Activated CD8-positive, alpha-beta memory T cell treated with anti-CD3 and anti-CD28 coated beads, Interleukin-2, amount 10 ng/mL, durations not matched to agents 7 days and 5 days (primary cell): ENCODE measurements at regions not wholly inside any gene's neighbourhood (a gene's known extent, or its start where the extent isn't known, plus 50 kb on each side); places are given as distances from the start of the nearest gene placed in this dataset.
A peak's percentile ranks its signal among the peaks of the same experiment; 100 is the strongest.
"Not testable (repeated sequence)": the region's sequence is repeated elsewhere in the genome, so short reads cannot be mapped to it uniquely, and the experiment has no call there.

Source experiments
- ATAC-seq: fragments of 150-1000 bp; cut with Tn5 transposase; one replicate; pipeline ENCODE4 v1.10.0; 2021; ENCODE audit warnings: moderate library complexity
- CTCF ChIA-PET: fragments of 350-600 bp; sonication (Branson Sonifier 250); formaldehyde crosslinking; loops from one replicate; lab custom pipeline; 2021; ENCODE audit warnings: antibody characterized with exemption; lab: Charles Lee
- DNase-seq: peaks from one replicate; pipeline ENCODE4 v3.0.0-alpha.2; 2020
- H3K27ac Mint-ChIP-seq: one replicate; pipeline ENCODE4 v1.8.0; 2021; ENCODE audit warnings: mild to moderate bottlenecking, mixed read lengths
- H3K27me3 Mint-ChIP-seq: one replicate; pipeline ENCODE4 v1.8.0; 2021; ENCODE audit warnings: mixed read lengths
- H3K36me3 Mint-ChIP-seq: one replicate; pipeline ENCODE4 v1.8.0; 2021; ENCODE audit warnings: mild to moderate bottlenecking, mixed read lengths
- H3K4me1 Mint-ChIP-seq: one replicate; pipeline ENCODE4 v1.8.0; 2021; ENCODE audit warnings: mixed read lengths
- H3K4me3 Mint-ChIP-seq: one replicate; pipeline ENCODE4 v1.8.0; 2021; ENCODE audit warnings: mild to moderate bottlenecking, moderate library complexity, mixed read lengths
- H3K9me3 Mint-ChIP-seq: one replicate; pipeline ENCODE4 v1.8.0; 2022; ENCODE audit warnings: low read depth, mixed read lengths

DNA sequence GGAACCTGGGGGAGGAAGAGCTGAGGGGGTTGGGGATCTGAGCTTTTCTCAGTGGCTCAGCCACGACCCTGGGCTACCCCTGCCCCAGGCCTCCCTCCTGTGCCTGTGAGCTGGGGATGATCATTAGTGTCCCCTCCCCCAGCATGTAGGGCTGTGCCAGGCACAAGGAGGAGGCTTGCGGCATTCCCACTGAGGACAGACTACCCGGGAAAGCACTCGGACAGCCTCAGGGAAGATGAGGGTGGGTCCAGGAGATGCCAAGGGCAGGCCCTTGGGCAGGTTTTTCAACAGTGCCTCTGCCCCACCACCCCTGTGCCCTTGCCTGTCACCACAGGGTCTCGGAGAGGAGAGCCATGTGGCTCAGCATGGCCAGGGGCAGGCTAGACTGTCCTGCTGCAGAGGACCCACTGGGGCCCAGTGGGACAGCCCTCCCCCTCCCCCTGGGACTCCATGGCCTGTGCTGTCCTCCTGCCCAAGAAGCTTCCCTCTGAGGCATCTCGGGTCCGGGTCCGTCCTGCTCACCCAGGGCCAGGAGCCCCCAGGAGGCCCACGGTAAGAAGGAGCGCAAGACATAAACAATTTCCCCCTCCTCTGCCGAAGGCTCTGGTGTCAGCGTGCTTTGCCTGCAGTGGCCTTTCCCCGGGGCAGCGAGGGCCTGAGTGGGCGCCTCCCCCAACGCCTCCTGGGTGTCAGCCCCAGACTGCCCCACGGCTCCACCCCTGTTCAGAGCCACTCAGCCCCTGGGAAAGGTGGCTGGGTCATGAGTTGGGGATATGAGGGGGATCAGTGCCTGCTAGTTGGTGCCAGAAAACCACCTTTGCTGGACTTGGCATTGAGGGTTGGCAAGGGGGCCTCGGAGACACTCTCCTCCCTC is 192.5 kb downstream of the GOLGA6L6 start:
- no peak overlapping the region for H3K27ac Mint-ChIP-seq
- no peaks in the 10 kb centered on the region for H3K27me3 Mint-ChIP-seq
- no peak overlapping the region for H3K4me3 Mint-ChIP-seq
- peaks cover 4% of the 10 kb centered on the region for H3K4me1 Mint-ChIP-seq
- H3K36me3 Mint-ChIP-seq: no peaks in the 10 kb centered on the region
- CTCF ChIA-PET: interaction anchor here (2.1 kb wide), 1 partner anchor 1872 kb away, joined by 7 read pairs; no protein-coding TSS in a partner anchor
- DNase-seq (no peak), ATAC-seq (no peak)
- H3K9me3 Mint-ChIP-seq: no peaks in the 10 kb centered on the region

DNA sequence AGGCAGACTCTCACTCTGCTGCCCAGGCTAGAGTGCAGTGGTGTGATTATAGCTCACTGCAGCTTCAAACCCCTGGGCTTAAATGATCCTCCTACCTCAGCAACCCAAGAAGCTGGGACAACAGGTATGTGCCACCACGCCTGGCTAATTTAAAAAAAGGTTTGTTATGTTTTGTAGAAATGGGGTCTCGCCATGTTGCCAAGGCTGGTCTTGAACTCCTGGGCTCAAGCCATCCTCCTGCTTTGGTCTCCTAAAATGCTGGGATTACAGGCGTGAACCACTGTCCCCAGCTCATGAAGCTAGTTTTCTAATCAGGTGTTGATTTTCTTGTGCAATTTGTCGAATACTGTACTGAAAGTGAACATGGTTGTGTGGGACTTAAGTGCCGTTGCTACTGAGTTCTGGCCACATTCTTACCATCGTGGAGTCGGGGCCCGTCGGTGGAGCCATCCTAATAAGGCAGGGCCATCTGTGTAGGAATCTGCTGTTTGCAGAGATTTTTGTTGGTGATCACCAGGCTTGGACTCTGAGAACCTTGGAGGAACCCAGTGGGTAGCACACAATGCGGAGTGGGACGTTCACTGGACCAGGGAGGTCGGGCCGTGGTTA is 193.2 kb downstream of the GOLGA6L6 start:
- peaks cover 4% of the 10 kb centered on the region for H3K4me1 Mint-ChIP-seq
- DNase-seq (no peak), ATAC-seq (no peak)
- H3K27ac Mint-ChIP-seq: no peak overlapping the region
- no peaks in the 10 kb centered on the region for H3K9me3 Mint-ChIP-seq
- H3K36me3 Mint-ChIP-seq: no peaks in the 10 kb centered on the region
- H3K27me3 Mint-ChIP-seq: no peaks in the 10 kb centered on the region
- H3K4me3 Mint-ChIP-seq: no peak overlapping the region
- CTCF ChIA-PET: interaction anchor here (0.7 to 2.1 kb wide), 3 partner anchors 9 to 1902 kb away, joined by 3 to 7 read pairs (median 3); no protein-coding TSS in a partner anchor

DNA sequence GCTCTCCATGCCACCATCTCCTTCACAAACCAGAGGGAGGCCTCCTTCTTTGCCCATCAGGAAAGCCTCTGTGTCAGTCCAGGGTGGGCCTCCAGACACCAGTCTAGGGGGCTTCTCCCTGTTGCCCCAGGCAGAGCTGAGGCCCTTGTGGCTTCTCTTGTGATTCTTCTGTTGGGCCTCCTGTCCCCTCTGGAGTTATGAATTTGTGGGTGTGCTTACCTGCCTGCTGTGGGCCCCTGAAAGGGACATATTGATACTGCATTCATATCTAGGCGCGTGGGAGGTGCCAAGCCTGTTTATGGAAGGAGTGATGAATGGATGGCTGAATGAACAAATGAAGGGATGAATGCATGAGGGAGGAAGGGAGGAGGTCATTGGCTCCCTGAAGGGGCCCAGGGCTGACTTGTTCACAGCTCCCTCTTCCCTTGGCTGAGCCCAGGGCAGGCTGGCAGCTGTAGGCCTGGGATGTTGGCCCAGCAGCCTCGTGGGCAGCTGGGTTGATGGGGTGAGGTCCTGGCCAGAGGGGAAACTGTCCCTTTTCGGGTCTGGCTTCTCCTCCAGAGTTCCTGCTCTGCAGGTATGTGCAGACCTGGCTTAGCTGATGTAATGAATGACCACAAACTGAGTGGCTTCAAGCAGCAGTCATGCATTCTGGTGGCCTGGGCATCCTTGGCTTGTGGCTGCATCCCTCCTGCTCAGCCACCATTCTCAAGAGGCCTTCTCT is 195.4 kb downstream of the GOLGA6L6 start:
- H3K9me3 Mint-ChIP-seq: no peaks in the 10 kb centered on the region
- DNase-seq: no peak
- H3K27me3 Mint-ChIP-seq: no peaks in the 10 kb centered on the region
- ATAC-seq: no peak
- CTCF ChIA-PET: interaction anchor here (1.1 kb wide), 1 partner anchor 10 kb away, joined by 3 read pairs; no protein-coding TSS in a partner anchor
- no peaks in the 10 kb centered on the region for H3K4me1 Mint-ChIP-seq
- H3K27ac Mint-ChIP-seq: no peak overlapping the region
- H3K36me3 Mint-ChIP-seq: no peaks in the 10 kb centered on the region
- no peak overlapping the region for H3K4me3 Mint-ChIP-seq

DNA sequence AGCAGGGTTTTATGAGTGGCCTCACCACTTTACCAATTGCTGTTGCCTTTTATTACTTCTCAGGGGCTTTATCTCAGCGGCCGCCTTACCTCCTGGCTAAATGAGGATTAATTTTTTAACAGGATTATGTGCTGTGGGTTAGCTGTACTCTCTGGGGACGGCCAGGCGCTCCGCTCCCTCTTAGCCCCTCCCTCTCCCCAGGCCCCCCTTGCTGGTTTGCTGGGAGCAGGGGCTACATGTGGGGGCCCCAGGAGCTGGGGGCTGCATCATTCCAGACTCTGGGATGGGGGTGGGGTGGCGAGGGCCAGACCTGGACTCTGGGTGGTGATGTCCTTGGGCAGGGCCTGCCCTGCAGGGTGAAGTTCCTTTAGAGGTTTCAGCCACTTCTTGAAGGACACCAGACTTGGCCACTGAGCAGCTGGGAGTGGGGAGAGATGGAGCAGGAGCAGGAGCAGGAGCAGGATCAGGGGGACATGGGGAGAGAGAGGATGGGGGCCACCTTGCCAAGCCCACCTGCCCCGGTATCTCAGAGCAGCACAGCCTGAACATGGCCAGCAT is 196.1 kb downstream of the GOLGA6L6 start:
- CTCF ChIA-PET: interaction anchor here (1.1 kb wide), 1 partner anchor 10 kb away, joined by 3 read pairs; no protein-coding TSS in a partner anchor
- H3K4me3 Mint-ChIP-seq: no peak overlapping the region
- H3K27me3 Mint-ChIP-seq: no peaks in the 10 kb centered on the region
- ATAC-seq: no peak
- no peak overlapping the region for H3K27ac Mint-ChIP-seq
- no peaks in the 10 kb centered on the region for H3K9me3 Mint-ChIP-seq
- no peaks in the 10 kb centered on the region for H3K36me3 Mint-ChIP-seq
- DNase-seq: no peak
- no peaks in the 10 kb centered on the region for H3K4me1 Mint-ChIP-seq

- ATAC-seq: no peak
- Mint-ChIP-seq H3K4me3 (no peak overlapping the region), H3K27me3 (no peaks in the 10 kb centered on the region), H3K4me1 (no peaks in the 10 kb centered on the region), H3K36me3 (no peaks in the 10 kb centered on the region), H3K27ac (no peak overlapping the region), H3K9me3 (no peaks in the 10 kb centered on the region)
- CTCF ChIA-PET: no interaction called here
- no peak for DNase-seq
Measured at GRCh38 chr15:20344601-20345400, 196.8 kb downstream of the GOLGA6L6 start.

- H3K9me3 Mint-ChIP-seq, ATAC-seq, H3K4me3 Mint-ChIP-seq, H3K4me1 Mint-ChIP-seq, CTCF ChIA-PET, H3K27me3 Mint-ChIP-seq, H3K36me3 Mint-ChIP-seq, H3K27ac Mint-ChIP-seq, DNase-seq: not testable (repeated sequence)
Measured at GRCh38 chr15:20343395-20344211, 198.0 kb downstream of the GOLGA6L6 start.

DNA sequence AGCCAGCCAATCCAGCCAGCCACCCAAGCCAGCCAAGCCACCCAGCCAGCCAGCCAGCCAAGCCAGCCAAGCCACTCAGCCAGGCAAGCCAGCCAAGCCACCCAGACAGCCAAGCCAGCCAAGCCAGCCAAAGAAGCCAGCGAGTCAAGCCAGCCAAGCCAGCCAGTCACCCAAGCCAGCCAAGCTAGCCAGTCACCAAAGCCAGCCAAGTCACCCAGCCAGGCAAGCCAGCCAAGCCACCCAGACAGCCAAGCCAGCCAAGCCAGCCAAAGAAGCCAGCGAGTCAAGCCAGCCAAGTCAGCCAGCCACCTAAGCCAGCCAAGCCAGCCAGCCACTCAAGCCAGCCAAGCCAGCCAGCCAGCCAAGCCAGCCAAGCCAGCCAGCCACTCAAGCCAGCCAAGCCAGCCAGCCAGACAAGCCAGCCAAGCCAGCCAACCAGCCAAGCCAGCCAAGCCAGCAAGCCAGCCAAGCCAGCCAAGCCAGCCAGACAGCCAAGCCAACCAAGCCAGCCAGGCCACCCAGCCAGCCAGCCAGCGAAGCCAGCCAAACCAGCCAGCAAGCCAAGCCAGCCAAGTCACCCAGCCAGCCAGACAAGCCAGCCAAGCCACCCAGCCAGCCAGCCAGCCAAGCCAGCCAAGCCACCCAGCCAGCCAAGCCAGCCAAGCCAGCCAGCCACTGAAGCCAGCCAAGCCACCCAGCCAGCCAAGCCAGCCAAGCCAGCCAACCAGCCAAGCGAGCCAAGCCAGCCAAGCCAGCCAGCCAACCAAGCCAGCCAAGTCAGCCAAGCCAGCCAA is 198.8 kb downstream of the GOLGA6L6 start:
- DNase-seq, H3K36me3 Mint-ChIP-seq, H3K4me3 Mint-ChIP-seq, H3K9me3 Mint-ChIP-seq, H3K27ac Mint-ChIP-seq, H3K27me3 Mint-ChIP-seq, ATAC-seq, H3K4me1 Mint-ChIP-seq, CTCF ChIA-PET: not testable (repeated sequence)

- H3K27me3 Mint-ChIP-seq: no peaks in the 10 kb centered on the region
Measured at GRCh38 chr15:20341901-20342600, 199.5 kb downstream of the GOLGA6L6 start.

DNA sequence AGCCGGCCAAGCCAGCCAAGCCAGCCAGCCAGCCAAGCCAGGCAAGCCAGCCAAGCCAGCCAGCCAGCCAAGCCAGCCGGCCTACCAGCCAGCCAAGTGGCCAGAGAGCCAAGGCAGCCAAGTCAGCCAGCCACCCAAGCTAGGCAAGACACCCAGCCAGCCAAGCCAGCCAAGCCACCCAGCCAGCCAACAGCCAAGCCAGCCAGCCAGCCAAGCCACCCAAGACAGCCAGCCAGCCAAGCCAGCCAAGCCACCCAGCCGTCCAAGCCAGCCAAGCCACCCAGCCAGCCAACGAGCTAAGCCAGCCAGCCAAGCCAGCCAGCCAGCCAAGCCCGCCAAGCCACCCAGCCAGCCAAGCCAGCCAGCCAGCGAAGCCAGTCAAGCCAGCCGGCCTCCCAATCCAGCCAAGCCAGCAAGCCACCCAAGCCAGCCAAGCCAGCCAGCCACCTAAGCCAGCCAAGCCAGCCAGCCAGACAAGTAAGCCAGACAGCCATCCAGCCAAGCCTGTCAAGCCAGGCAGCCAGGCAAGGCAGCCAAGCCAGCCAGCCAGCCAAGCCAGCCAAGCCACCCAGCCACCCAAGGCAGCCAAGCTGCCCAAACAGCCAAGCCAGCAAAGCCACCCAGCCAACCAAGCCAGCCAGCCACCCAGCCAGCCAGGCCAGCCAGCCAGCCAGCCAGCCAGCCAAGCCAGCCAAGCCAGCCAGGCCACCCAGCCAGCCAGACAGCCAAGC is 200.5 kb downstream of the GOLGA6L6 start:
- Mint-ChIP-seq H3K27ac (no peak overlapping the region), H3K4me1 (no peaks in the 10 kb centered on the region), H3K4me3 (no peak overlapping the region), H3K36me3 (peaks cover 1% of the 10 kb centered on the region), H3K9me3 (peaks cover 7% of the 10 kb centered on the region), H3K27me3 (no peaks in the 10 kb centered on the region)
- DNase-seq (peak; percentile 49), ATAC-seq (no peak)
- CTCF ChIA-PET: no interaction called here

More at GRCh38 chr15:20341901-20342600, 199.5 kb downstream of the GOLGA6L6 start:
- Mint-ChIP-seq H3K9me3 (peaks cover 3% of the 10 kb centered on the region), H3K4me3 (no peak overlapping the region), H3K36me3 (peaks cover under 1% of the 10 kb centered on the region), H3K27ac (no peak overlapping the region), H3K4me1 (no peaks in the 10 kb centered on the region)
- ATAC-seq (no peak), DNase-seq (peak; percentile 54)
- CTCF ChIA-PET: no interaction called here

- DNase-seq: peak; percentile 50
- CTCF ChIA-PET: no interaction called here
- Mint-ChIP-seq H3K9me3 (peaks cover 7% of the 10 kb centered on the region), H3K36me3 (peaks cover 1% of the 10 kb centered on the region), H3K4me3 (no peak overlapping the region), H3K27me3 (no peaks in the 10 kb centered on the region), H3K4me1 (no peaks in the 10 kb centered on the region), H3K27ac (no peak overlapping the region)
- peak; percentile 23 for ATAC-seq
Measured at GRCh38 chr15:20340331-20340811, 201.2 kb downstream of the GOLGA6L6 start.
